HepG2 (cell line): ENCODE measurements at regions not wholly inside any gene's neighbourhood (a gene's known extent, or its start where the extent isn't known, plus 50 kb on each side); places are given as distances from the start of the nearest gene placed in this dataset.

Experiments used
- ATAC-seq: fragments of 200-7000 bp; cut with Tn5 transposase; 3 replicates; pipeline ENCODE4 v1.9.1; 2020; ENCODE audit warnings: mild to moderate bottlenecking, moderate library complexity
- BruUV-seq: library from RNA; stranded (reverse); fragments of 400-500 nt; replicated peaks from 2 replicates; lab custom pipeline; 2021; lab: Mats Ljungman, UMichigan
- CTCF ChIA-PET: fragments of 300-600 bp; formaldehyde crosslinking; extraction: SDS; loops from one replicate; lab custom pipeline; 2021; ENCODE audit warnings: low total read pairs, inconsistent platforms, low intra/inter-chr PET ratio; lab: Yijun Ruan, JAX
- POLR2A ChIA-PET: fragments of 350-600 bp; sonication (Branson Sonifier 250); formaldehyde crosslinking; loops from one replicate; lab custom pipeline; 2020; ENCODE audit warnings: antibody characterized with exemption, inconsistent platforms; lab: Yijun Ruan, JAX
- DNase-seq: peaks from one replicate; pipeline ENCODE4 v3.0.0-alpha.2; 2015; ENCODE audit warnings: low spot score
- FAIRE-seq: peaks from 3 replicates; lab custom pipeline; 2011; peaks lifted over from hg19 to GRCh38; lab: Jason Lieb, UNC
- H2AFZ ChIP-seq: one replicate; pipeline ENCODE4 v1.6.1; 2011; ENCODE audit warnings: low read length, inconsistent platforms
- H3K27ac ChIP-seq: fragments of 300-600 bp; 3 replicates; pipeline ENCODE4 v1.8.0; 2011; ENCODE audit warnings: mixed run types, mild to moderate bottlenecking, mixed read lengths, low read length, inconsistent platforms; ENCODE audit not compliant: insufficient read depth; ENCODE audit errors: extremely low read length
- H3K27me3 ChIP-seq, 2 experiments: fragments of 200-600 bp in 1 of 2; 2 replicates in 1 of 2; 3 replicates in 1 of 2; pipeline versions ENCODE4 v1.6.0 to v1.8.0; 2011; ENCODE audit warnings: low read length in 2 of 2, mild to moderate bottlenecking in 2 of 2, moderate library complexity in 2 of 2, inconsistent platforms in 1 of 2; ENCODE audit not compliant: insufficient read depth in 2 of 2, control insufficient read depth in 1 of 2
- H3K36me3 ChIP-seq, 2 experiments: fragments of 200-600 bp in 1 of 2; replicated peaks in 1 of 2; 2 replicates in 1 of 2; 3 replicates in 1 of 2; pipeline versions ENCODE4 v1.5.1 to v1.8.0; 2011; ENCODE audit warnings: low read length in 2 of 2, inconsistent platforms in 1 of 2; ENCODE audit not compliant: insufficient read depth in 2 of 2, control insufficient read depth in 1 of 2
- H3K4me1 ChIP-seq: 2 replicates; pipeline ENCODE4 v1.5.1; 2012; ENCODE audit warnings: low read length, inconsistent platforms; ENCODE audit not compliant: insufficient read depth
- H3K4me2 ChIP-seq: 2 replicates; pipeline ENCODE4 v1.6.0; 2011; ENCODE audit warnings: low read depth, low read length, inconsistent platforms
- H3K4me3 ChIP-seq, 3 experiments: fragments of 200-600 bp in 1 of 3; sonication (generic), shearing (Covaris generic) in 1 of 3; replicated peaks in 1 of 3; 2 replicates each; pipeline ENCODE4 v1.5.1; 2011 to 2016; ENCODE audit warnings: low read length in 3 of 3, inconsistent platforms in 2 of 3, low read depth in 2 of 3, mild to moderate bottlenecking in 2 of 3, control low read depth in 1 of 3, mixed read lengths in 1 of 3; ENCODE audit not compliant: insufficient read depth in 1 of 3
- H3K79me2 ChIP-seq: one replicate; pipeline ENCODE4 v1.6.1; 2011; ENCODE audit warnings: low read length, inconsistent platforms; ENCODE audit not compliant: insufficient read depth
- H3K9ac ChIP-seq: 2 replicates; pipeline ENCODE4 v1.6.0; 2011; ENCODE audit warnings: mild to moderate bottlenecking, low read depth, low read length, inconsistent platforms; ENCODE audit not compliant: insufficient read depth
- H3K9me3 ChIP-seq: 2 replicates; pipeline ENCODE4 v1.5.1; 2012; ENCODE audit warnings: mild to moderate bottlenecking, low read length
- H4K20me1 ChIP-seq: 2 replicates; pipeline ENCODE4 v1.6.0; 2011; ENCODE audit warnings: inconsistent platforms, mild to moderate bottlenecking, low read length, moderate library complexity; ENCODE audit not compliant: insufficient read depth
- CHD2 ChIP-seq: IDR thresholded peaks from 2 replicates; pipeline ENCODE4 v1.6.1; 2011; ENCODE audit warnings: low read depth, low read length, improper control_type of control experiment
- HES4 ChIP-seq: sonication (generic); formaldehyde crosslinking; IDR thresholded peaks from 2 replicates; pipeline ENCODE4 v1.9.0; 2021; ENCODE audit warnings: mild to moderate bottlenecking, missing genetic modification reagents, borderline replicate concordance
- HMGA1 ChIP-seq: sonication (generic); formaldehyde crosslinking; conservative IDR thresholded peaks from 2 replicates; pipeline ENCODE4 v1.4.0; 2020; ENCODE audit warnings: missing genetic modification reagents
- JARID2 ChIP-seq: sonication (generic); formaldehyde crosslinking; IDR thresholded peaks from 2 replicates; pipeline ENCODE4 v1.8.1; 2023; ENCODE audit warnings: missing genetic modification reagents, inconsistent platforms; ENCODE audit not compliant: insufficient replicate concordance
- KDM5B ChIP-seq: sonication (generic); formaldehyde crosslinking; IDR thresholded peaks from 2 replicates; pipeline ENCODE4 v1.4.0; 2020; ENCODE audit warnings: missing genetic modification reagents, mild to moderate bottlenecking, borderline replicate concordance
- KLF11 ChIP-seq: IDR thresholded peaks from 2 replicates; pipeline ENCODE4 v1.6.1; 2016; ENCODE audit warnings: missing compliant biosample characterization
- PATZ1 ChIP-seq: sonication (generic); formaldehyde crosslinking; IDR thresholded peaks from 2 replicates; pipeline ENCODE4 v1.4.0; 2020; ENCODE audit warnings: missing genetic modification reagents
- SCMH1 ChIP-seq: sonication (generic); formaldehyde crosslinking; IDR thresholded peaks from 2 replicates; pipeline ENCODE4 v1.9.0; 2021; ENCODE audit warnings: missing genetic modification reagents, mild to moderate bottlenecking, borderline replicate concordance
- ZNF224 ChIP-seq: sonication (generic); formaldehyde crosslinking; IDR thresholded peaks from 2 replicates; pipeline ENCODE4 v1.5.0; 2020; ENCODE audit warnings: mild to moderate bottlenecking, missing genetic modification reagents
- ZNF282 ChIP-seq: fragments of 450-650 bp; IDR thresholded peaks from 2 replicates; pipeline ENCODE4 v1.6.1; 2018; ENCODE audit not compliant: partially characterized antibody
- ZNF543 ChIP-seq: sonication (generic); formaldehyde crosslinking; IDR thresholded peaks from 2 replicates; pipeline ENCODE4 v1.4.0; 2020; ENCODE audit warnings: mild to moderate bottlenecking, missing genetic modification reagents
- ZNF883 ChIP-seq: sonication (generic); formaldehyde crosslinking; IDR thresholded peaks from 2 replicates; pipeline ENCODE4 v1.5.1; 2020; ENCODE audit warnings: mild to moderate bottlenecking, missing genetic modification reagents; ENCODE audit errors: not compliant biosample characterization
- WGBS: methylation state at CpG from one replicate; pipeline ENCODE4 v1.1.6; 2017; ENCODE audit warnings: low lambda C conversion rate; 5-methylcytosine and 5-hydroxymethylcytosine counted together
- in situ Hi-C: cut with HindIII; loops from 2 replicates; pipeline ENCODE4 v1.10.0; 2017; ENCODE audit warnings: low pct_unique_long_range_greater_than_20kb; ENCODE audit not compliant: extremely low pct_ligation_motif_present
- intact Hi-C: fragments of 100-400 bp; cut with micrococcal nuclease; formaldehyde crosslinking; loops from one replicate; pipeline ENCODE4 v1.10.0; 2022; ENCODE audit not compliant: unreplicated experiment
- TF ChIP-seq, protein P1 (sequence below): sonication (generic); formaldehyde crosslinking; conservative IDR thresholded peaks from 2 replicates; pipeline ENCODE4 v1.8.0; 2022; ENCODE audit warnings: low read depth, missing genetic modification reagents
- TF ChIP-seq, protein P2 (sequence below): sonication (generic); formaldehyde crosslinking; IDR thresholded peaks from 2 replicates; pipeline ENCODE4 v1.5.1; 2020; ENCODE audit warnings: missing genetic modification reagents, mild to moderate bottlenecking, borderline replicate concordance

DNA sequence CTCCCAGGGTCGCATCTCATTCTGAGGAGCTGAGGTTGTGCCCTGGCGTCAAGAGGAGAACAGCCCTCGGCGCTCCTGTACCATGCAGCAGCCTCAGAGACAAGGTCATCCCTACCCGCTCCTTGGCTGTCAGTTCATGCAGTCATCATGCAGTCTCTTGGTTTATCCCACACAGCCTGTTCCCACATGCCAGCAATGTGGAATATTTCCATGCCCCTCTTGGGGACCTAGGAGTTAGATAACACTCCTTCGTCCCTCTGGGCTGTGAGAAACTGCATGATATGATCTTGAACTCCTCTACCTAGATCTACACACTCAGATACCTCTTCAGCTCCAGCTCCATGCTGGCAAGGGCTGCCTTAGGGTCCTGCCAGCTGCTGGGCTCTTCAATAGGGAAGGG is 97.6 kb downstream of the BOD1 start:
- H3K27me3 ChIP-seq, result peaks cover 0 to 5% of the 10 kb centered on the region in 2 experiments; a peak in 2 of 5 replicates
- POLR2A ChIA-PET, result no interaction called here
- ATAC-seq (no peak), FAIRE-seq (no peak), DNase-seq (no peak)
- H3K9me3 ChIP-seq, result no peaks in the 10 kb centered on the region
- WGBS, result 10% methylated on average over 5 of the region's 6 CpGs
- no peaks in the 10 kb centered on the region for H3K36me3 ChIP-seq
- intact Hi-C loops, result no loop called here
- no peaks in the 10 kb centered on the region for H4K20me1 ChIP-seq
- H3K4me1 ChIP-seq, result no peaks in the 10 kb centered on the region
- no peak overlapping the region for H3K4me2 ChIP-seq
- no peak overlapping the region for H3K9ac ChIP-seq
- H3K27ac ChIP-seq, result no peak overlapping the region
- TF ChIP-seq KDM5B (CRISPR knock-in tag) (no peak), JARID2 (CRISPR knock-in tag) (no peak), SCMH1 (CRISPR knock-in tag) (no peak), HMGA1 (CRISPR knock-in tag) (no peak), ZNF224 (no peak), ZNF543 (CRISPR knock-in tag) (no peak), HES4 (CRISPR knock-in tag) (no peak), ZNF282 (no peak), KLF11 (CRISPR knock-in tag) (no peak), CHD2 (no peak), ZNF883 (CRISPR knock-in tag) (no peak), PATZ1 (no peak)
- TF ChIP-seq, protein P1, sequence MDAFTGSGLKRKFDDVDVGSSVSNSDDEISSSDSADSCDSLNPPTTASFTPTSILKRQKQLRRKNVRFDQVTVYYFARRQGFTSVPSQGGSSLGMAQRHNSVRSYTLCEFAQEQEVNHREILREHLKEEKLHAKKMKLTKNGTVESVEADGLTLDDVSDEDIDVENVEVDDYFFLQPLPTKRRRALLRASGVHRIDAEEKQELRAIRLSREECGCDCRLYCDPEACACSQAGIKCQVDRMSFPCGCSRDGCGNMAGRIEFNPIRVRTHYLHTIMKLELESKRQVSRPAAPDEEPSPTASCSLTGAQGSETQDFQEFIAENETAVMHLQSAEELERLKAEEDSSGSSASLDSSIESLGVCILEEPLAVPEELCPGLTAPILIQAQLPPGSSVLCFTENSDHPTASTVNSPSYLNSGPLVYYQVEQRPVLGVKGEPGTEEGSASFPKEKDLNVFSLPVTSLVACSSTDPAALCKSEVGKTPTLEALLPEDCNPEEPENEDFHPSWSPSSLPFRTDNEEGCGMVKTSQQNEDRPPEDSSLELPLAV (CRISPR knock-in tag), result no peak
- TF ChIP-seq, protein P2, sequence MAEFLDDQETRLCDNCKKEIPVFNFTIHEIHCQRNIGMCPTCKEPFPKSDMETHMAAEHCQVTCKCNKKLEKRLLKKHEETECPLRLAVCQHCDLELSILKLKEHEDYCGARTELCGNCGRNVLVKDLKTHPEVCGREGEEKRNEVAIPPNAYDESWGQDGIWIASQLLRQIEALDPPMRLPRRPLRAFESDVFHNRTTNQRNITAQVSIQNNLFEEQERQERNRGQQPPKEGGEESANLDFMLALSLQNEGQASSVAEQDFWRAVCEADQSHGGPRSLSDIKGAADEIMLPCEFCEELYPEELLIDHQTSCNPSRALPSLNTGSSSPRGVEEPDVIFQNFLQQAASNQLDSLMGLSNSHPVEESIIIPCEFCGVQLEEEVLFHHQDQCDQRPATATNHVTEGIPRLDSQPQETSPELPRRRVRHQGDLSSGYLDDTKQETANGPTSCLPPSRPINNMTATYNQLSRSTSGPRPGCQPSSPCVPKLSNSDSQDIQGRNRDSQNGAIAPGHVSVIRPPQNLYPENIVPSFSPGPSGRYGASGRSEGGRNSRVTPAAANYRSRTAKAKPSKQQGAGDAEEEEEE (CRISPR knock-in tag), result no peak
- no TSS peak for BruUV-seq
- H2AFZ ChIP-seq, result no peak overlapping the region
- no peak overlapping the region for H3K4me3 ChIP-seq
- no peaks in the 10 kb centered on the region for H3K79me2 ChIP-seq
- in situ Hi-C loops, result no loop called here
- CTCF ChIA-PET, result no interaction called here
